LHCN-M2 (cell line): ENCODE measurements at regions not wholly inside any gene's neighbourhood (a gene's known extent, or its start where the extent isn't known, plus 50 kb on each side); places are given as distances from the start of the nearest gene placed in this dataset.

ENCODE experiments used
- DNase-seq: peaks from one replicate; pipeline ENCODE4 v3.0.0-alpha.2; 2012; ENCODE audit warnings: low read depth

DNA sequence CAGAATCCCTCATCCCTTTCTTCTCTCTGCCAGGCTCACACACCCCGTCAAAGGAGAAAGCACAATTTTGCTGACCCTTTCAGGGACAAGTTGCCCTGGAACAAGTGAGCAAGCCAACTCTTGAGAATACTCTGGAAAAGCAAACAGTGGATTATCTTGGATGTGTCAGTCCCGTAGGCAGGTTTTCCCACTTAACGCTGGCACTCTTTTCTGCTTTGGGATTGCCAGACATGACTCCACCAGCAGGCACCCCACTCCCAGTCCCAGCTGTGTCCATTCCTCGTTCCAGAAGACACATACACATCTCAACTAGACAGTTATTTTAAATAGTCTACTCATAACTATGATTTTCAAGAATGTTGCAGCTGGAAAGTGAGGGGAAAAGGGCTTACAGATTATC is 145.5 kb upstream of the CDKN3 start:
- peak; percentile 83 for DNase-seq

DNA sequence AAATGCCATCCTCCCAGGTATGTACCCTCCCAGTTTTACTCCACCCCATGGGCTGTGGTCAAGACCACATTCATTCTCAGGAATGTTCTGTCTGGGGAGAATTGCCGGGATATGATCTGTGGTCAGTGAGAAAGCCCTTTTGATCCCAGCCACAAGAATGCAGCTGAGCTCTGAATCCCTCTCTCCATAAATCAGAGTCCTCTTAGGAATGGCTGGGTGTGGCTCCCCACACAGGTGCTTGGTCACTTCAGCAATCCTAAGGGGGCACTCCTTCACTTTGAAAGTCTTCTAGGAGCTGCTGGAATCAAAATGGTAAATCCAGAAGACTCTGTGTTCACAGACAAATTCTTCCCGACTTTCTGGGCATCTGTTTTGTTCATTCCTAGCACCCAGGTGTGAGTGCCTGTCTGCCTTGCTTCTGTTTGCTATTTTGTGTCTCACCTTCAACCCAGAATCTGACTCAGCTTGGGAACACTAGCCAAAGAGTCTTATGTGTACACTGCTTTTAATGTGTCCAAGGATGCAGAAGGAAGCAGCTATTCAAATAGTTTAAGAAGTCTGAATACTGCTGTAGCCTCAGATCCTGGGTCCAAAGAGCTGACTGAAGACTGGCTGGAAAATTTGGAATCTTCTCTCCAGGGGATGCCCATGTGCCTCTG is 144.6 kb upstream of the CDKN3 start:
- DNase-seq: peak; percentile 95

GRCh38 chr14:54253195-54253947 is 143.4 kb upstream of the CDKN3 start:
- DNase-seq: peak; percentile 94

DNA sequence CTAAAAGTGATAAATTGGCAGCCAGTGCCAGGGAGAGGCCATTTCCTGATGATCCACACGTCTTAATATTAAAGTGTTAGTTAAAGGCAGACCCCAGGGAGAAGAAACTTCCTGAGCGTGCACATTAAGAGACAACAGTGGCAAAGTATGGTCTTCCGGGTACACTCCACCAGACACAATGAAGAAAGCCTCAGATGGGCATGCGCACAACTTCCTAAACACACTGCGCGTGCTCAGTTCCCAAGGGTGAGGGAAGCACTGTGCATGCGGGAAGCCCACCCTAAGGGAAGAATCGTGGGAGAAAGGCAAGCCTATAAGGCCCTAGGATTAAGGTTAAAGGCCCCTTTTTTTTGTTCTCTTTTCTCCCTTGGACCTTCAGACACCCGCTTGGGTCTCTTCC is 140.7 kb upstream of the CDKN3 start:
- DNase-seq: no peak

DNA sequence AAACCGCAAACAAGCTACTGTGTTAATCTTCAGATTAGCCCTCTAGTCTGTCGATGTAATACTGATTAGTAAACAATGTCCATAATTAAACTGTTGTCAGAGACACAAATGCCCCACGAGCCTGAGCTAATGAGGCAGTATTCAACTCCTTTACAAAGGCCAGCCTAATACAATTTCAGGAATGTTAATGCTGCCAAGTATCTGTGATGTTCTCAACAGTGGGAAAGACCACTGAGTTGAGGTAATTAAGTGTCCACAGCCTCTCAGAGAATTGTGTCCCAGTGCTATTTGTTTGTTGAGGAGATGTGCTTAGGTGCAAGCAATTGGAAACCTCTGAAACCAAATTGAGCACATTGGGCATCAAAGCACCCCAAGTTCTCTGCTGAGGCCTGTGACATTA is 139.4 kb upstream of the CDKN3 start:
- no peak for DNase-seq

DNA sequence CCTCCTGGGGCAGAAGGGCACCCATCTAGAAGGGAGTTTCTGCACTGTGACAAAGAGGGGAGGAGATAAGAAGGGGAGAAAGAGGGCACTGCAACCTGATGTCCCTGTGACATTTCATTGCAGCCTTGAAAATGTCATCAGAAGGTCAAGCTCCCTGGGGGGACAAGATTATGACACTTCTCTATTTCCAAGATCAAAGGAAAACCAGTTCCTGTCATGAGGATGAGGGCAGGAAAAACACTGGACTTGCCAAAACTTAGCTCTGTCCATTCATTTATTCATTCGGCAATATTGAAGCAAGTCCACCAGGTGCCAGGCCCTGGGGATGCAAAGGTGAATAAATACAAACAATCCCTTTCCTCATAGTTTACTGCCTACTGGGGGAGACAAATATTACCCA is 138.4 kb upstream of the CDKN3 start:
- no peak for DNase-seq

- no peak for DNase-seq
These were observed 137.0 kb upstream of the CDKN3 start for GRCh38 chr14:54259821-54260220.

- DNase-seq: no peak
These were observed 135.5 kb upstream of the CDKN3 start for GRCh38 chr14:54261283-54261682.

DNA sequence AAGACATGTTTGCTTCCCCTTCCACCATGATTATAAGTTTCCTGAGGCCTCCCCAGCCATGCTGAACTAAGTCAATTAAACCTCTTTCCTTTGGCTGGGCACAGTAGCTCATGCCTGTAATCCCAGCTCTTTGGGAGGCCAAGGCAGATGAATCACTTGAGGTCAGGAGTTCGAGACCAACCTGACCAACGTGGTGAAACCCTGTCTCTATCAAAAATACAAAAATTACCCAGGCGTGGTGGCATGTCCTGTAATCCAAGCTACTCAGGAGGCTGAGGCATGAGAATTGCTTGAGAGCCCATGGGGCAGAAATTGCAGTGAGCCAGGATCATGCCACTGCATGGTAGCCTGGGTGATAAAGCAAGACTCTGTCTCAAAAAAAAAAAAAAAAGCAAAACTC is 130.2 kb upstream of the CDKN3 start:
- DNase-seq: peak; percentile 38

DNA sequence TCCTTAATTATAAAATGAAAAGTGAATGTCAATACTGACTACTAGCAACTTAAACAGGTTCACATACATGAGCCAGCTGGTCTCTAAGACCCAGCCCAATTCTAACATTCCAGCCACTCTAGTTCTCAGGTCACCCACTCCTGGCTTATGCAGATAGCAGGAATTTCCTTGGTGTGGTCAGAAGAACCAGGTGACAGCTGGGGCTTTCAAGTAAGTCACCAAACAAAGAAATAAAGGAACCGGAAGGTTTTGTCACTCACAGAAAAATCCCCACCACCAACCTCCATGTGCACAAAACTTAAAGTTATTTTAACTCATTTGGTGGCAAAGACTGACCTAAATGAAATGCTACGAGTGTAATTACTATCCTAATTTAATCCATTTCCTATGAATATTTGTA is 129.6 kb upstream of the CDKN3 start:
- peak; percentile 21 for DNase-seq

GRCh38 chr14:54275997-54276725 is 120.6 kb upstream of the CDKN3 start:
- DNase-seq: no peak

GRCh38 chr14:54278087-54278486 is 118.7 kb upstream of the CDKN3 start:
- peak; percentile 11 for DNase-seq

GRCh38 chr14:54278665-54279295 is 118.0 kb upstream of the CDKN3 start:
- no peak for DNase-seq

GRCh38 chr14:54282849-54283248 is 114.0 kb upstream of the CDKN3 start:
- no peak for DNase-seq

GRCh38 chr14:54285030-54285429 is 111.8 kb upstream of the CDKN3 start:
- no peak for DNase-seq

DNA sequence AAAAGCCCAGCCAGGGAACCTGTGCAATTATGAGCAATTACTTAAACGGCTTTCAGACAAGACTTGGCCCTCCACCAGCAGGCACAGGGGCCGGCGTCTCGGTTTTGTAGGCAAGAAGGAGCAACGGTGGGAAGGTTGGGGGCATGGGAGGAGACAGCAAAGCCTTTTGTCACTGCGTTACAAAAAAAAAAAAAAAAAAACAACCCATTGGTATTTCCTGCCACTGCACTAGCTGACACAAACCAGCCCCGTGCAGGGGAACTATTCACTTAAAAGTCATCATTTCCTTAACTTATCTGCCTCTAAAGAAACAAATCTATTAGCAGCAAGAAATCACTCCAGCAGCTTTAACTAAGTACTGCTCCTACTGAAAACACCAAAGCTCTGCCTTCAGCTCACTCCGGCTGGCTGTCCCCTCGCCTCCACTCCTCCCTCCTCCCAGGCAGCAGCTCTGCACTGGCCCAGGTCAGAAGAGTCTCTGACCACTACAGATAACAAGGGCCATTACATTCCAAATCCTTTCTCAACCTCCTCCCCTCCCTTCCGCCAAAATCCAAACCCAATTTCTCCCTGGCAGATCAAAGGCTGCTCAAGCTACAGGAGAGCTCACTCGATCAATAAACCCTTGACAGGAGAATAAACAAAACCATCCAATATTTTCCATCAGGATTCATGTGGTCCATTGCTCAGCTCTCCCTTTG is 105.2 kb upstream of the CDKN3 start:
- DNase-seq: no peak

GRCh38 chr14:54294802-54295201 is 102.0 kb upstream of the CDKN3 start:
- DNase-seq: no peak

- no peak for DNase-seq
These were observed 97.1 kb upstream of the CDKN3 start for GRCh38 chr14:54299410-54300363.

DNA sequence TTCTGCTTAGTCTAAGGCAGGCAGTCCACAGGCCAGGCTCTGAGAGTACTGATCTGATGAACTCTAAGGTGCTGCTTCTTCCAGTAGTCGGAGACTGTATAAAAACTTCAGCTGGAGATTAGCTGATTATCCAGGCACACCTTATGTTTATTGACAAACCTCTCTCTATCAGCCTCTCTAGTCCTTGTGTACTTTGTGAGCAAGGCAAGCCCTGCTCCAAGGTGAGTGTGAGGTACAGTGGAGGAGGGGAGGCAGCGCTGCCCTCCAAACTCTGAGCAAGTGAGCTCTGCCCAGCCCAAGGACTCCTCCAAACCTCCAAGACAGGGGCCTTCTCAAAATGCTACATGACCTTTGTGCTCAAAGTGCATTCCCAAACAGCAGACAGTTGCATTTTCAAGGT is 95.9 kb upstream of the CDKN3 start:
- no peak for DNase-seq

GRCh38 chr14:54301359-54301758 is 95.4 kb upstream of the CDKN3 start:
- DNase-seq: no peak
